Hepatocyte (in vitro differentiated cells): ENCODE measurements at regions not wholly inside any gene's neighbourhood (a gene's known extent, or its start where the extent isn't known, plus 50 kb on each side); places are given as distances from the start of the nearest gene placed in this dataset.

ENCODE experiments used
- DNase-seq: peaks from one replicate; pipeline ENCODE4 v3.0.0-alpha.2; 2016; ENCODE audit warnings: low spot score
- H2AFZ ChIP-seq: fragments of 200-600 bp; sonication (generic); 2 replicates; pipeline ENCODE4 v1.6.0; 2016; ENCODE audit warnings: antibody characterized with exemption, mild to moderate bottlenecking
- H3K27ac ChIP-seq: fragments of 200-600 bp; sonication (generic); 2 replicates; pipeline ENCODE4 v1.5.1; 2016; ENCODE audit warnings: mild to moderate bottlenecking
- H3K27me3 ChIP-seq: fragments of 200-600 bp; sonication (generic); 2 replicates; pipeline ENCODE4 v1.6.1; 2016
- H3K36me3 ChIP-seq: fragments of 200-600 bp; sonication (generic); replicated peaks from 2 replicates; pipeline ENCODE4 v1.5.1; 2016; ENCODE audit warnings: low read depth; ENCODE audit not compliant: insufficient read depth
- H3K4me1 ChIP-seq: fragments of 200-600 bp; sonication (generic); 2 replicates; pipeline ENCODE4 v1.5.1; 2016; ENCODE audit warnings: mild to moderate bottlenecking, moderate library complexity; ENCODE audit not compliant: insufficient read depth
- H3K4me2 ChIP-seq: fragments of 200-600 bp; sonication (generic); 2 replicates; pipeline ENCODE4 v1.6.0; 2016
- H3K4me3 ChIP-seq: fragments of 200-600 bp; sonication (generic); 2 replicates; pipeline ENCODE4 v1.5.1; 2016; ENCODE audit warnings: mild to moderate bottlenecking
- H3K79me2 ChIP-seq: fragments of 200-600 bp; sonication (generic); 2 replicates; pipeline ENCODE4 v1.6.0; 2017; ENCODE audit warnings: mild to moderate bottlenecking
- H3K9me2 ChIP-seq: fragments of 200-600 bp; sonication (generic); replicated peaks from 2 replicates; pipeline ENCODE4 v1.6.0; 2017; ENCODE audit warnings: mild to moderate bottlenecking; ENCODE audit not compliant: insufficient read depth
- H3K9me3 ChIP-seq: fragments of 200-600 bp; sonication (generic); 2 replicates; pipeline ENCODE4 v1.5.1; 2016; ENCODE audit warnings: low read depth, mild to moderate bottlenecking
- H4K20me1 ChIP-seq: fragments of 200-600 bp; sonication (generic); 2 replicates; pipeline ENCODE4 v1.6.0; 2016; ENCODE audit warnings: mild to moderate bottlenecking; ENCODE audit not compliant: insufficient read depth, poor library complexity, severe bottlenecking
- CTCF ChIP-seq: fragments of 200-600 bp; sonication (generic); IDR thresholded peaks from 2 replicates; pipeline ENCODE4 v1.5.1; 2016; ENCODE audit warnings: antibody characterized with exemption, mild to moderate bottlenecking; ENCODE audit not compliant: poor library complexity
- EZH2 ChIP-seq: fragments of 200-600 bp; sonication (generic); IDR thresholded peaks from 2 replicates; pipeline ENCODE4 v1.6.1; 2016; ENCODE audit warnings: antibody characterized with exemption, mild to moderate bottlenecking, borderline replicate concordance
- EZH2phosphoT487 ChIP-seq: fragments of 200-600 bp; sonication (generic); IDR thresholded peaks from one replicate; pipeline ENCODE4 v1.6.1; 2018; ENCODE audit warnings: antibody characterized with exemption, mild to moderate bottlenecking, low read depth, moderate library complexity; ENCODE audit not compliant: unreplicated experiment, severe bottlenecking
- WGBS: methylation state at CpG from one replicate; pipeline ENCODE4 v1.1.6; 2016; ENCODE audit warnings: low lambda C conversion rate; ENCODE audit errors: missing lambda C conversion rate; 5-methylcytosine and 5-hydroxymethylcytosine counted together

GRCh38 chr2:139080244-139080643 is 300.1 kb upstream of the NXPH2 start:
- no peaks in the 10 kb centered on the region for H3K9me2 ChIP-seq
- H3K79me2 ChIP-seq, result no peaks in the 10 kb centered on the region
- TF ChIP-seq EZH2 (no peak), EZH2phosphoT487 (no peak), CTCF (no peak)
- DNase-seq, result no peak
- no peak overlapping the region for H3K4me3 ChIP-seq
- no peaks in the 10 kb centered on the region for H3K4me1 ChIP-seq
- H3K27ac ChIP-seq, result no peak overlapping the region
- no peaks in the 10 kb centered on the region for H4K20me1 ChIP-seq
- no peak overlapping the region for H3K4me2 ChIP-seq
- no peak overlapping the region for H2AFZ ChIP-seq
- no peaks in the 10 kb centered on the region for H3K36me3 ChIP-seq
- no peaks in the 10 kb centered on the region for H3K27me3 ChIP-seq
- no peaks in the 10 kb centered on the region for H3K9me3 ChIP-seq

GRCh38 chr2:139079311-139079710 is 299.1 kb upstream of the NXPH2 start:
- WGBS, result 96% methylated on average over 2 of the region's 2 CpGs
- H4K20me1 ChIP-seq, result no peaks in the 10 kb centered on the region
- H3K9me2 ChIP-seq, result no peaks in the 10 kb centered on the region
- no peak overlapping the region for H2AFZ ChIP-seq
- TF ChIP-seq EZH2phosphoT487 (no peak), EZH2 (no peak), CTCF (no peak)
- H3K9me3 ChIP-seq, result no peaks in the 10 kb centered on the region
- no peak overlapping the region for H3K4me3 ChIP-seq
- H3K4me2 ChIP-seq, result no peak overlapping the region
- no peaks in the 10 kb centered on the region for H3K36me3 ChIP-seq
- no peaks in the 10 kb centered on the region for H3K4me1 ChIP-seq
- DNase-seq, result no peak
- H3K27me3 ChIP-seq, result no peaks in the 10 kb centered on the region
- no peaks in the 10 kb centered on the region for H3K79me2 ChIP-seq
- no peak overlapping the region for H3K27ac ChIP-seq

- no peak for DNase-seq
- H3K4me3 ChIP-seq, result no peak overlapping the region
- TF ChIP-seq EZH2 (no peak), CTCF (no peak), EZH2phosphoT487 (no peak)
- no peaks in the 10 kb centered on the region for H3K27me3 ChIP-seq
- H3K27ac ChIP-seq, result no peak overlapping the region
- no peaks in the 10 kb centered on the region for H3K4me1 ChIP-seq
- H3K4me2 ChIP-seq, result no peak overlapping the region
- 70% methylated on average over 1 of the region's 1 CpG for WGBS
- H3K9me3 ChIP-seq, result no peaks in the 10 kb centered on the region
- H4K20me1 ChIP-seq, result no peaks in the 10 kb centered on the region
- no peaks in the 10 kb centered on the region for H3K36me3 ChIP-seq
- H3K79me2 ChIP-seq, result no peaks in the 10 kb centered on the region
- no peaks in the 10 kb centered on the region for H3K9me2 ChIP-seq
- H2AFZ ChIP-seq, result no peak overlapping the region
These were observed 298.2 kb upstream of the NXPH2 start for GRCh38 chr2:139078376-139078775.

GRCh38 chr2:139077099-139077737 is 297.0 kb upstream of the NXPH2 start:
- no peak overlapping the region for H3K4me2 ChIP-seq
- no peaks in the 10 kb centered on the region for H4K20me1 ChIP-seq
- no peaks in the 10 kb centered on the region for H3K27me3 ChIP-seq
- no peaks in the 10 kb centered on the region for H3K4me1 ChIP-seq
- H3K79me2 ChIP-seq, result no peaks in the 10 kb centered on the region
- no peak overlapping the region for H3K27ac ChIP-seq
- H3K9me3 ChIP-seq, result no peaks in the 10 kb centered on the region
- no peak for DNase-seq
- TF ChIP-seq CTCF (no peak), EZH2 (no peak), EZH2phosphoT487 (no peak)
- H3K4me3 ChIP-seq, result no peak overlapping the region
- no peaks in the 10 kb centered on the region for H3K9me2 ChIP-seq
- no peaks in the 10 kb centered on the region for H3K36me3 ChIP-seq
- H2AFZ ChIP-seq, result no peak overlapping the region
